B cell (primary cell): ENCODE measurements at regions not wholly inside any gene's neighbourhood (a gene's known extent, or its start where the extent isn't known, plus 50 kb on each side); places are given as distances from the start of the nearest gene placed in this dataset.

Source experiments
- ATAC-seq: fragments of 200-7000 bp; cut with Tn5 transposase; one replicate; pipeline ENCODE4 v1.10.0; 2021; ENCODE audit warnings: low read depth, mild to moderate bottlenecking, moderate number of reproducible peaks, moderate library complexity
- CTCF ChIA-PET: fragments of 350-600 bp; sonication (Branson Sonifier 250); formaldehyde crosslinking; loops from one replicate; lab custom pipeline; 2021; ENCODE audit warnings: antibody characterized with exemption, inconsistent platforms; lab: Charles Lee
- POLR2A ChIA-PET: fragments of 350-600 bp; sonication (Branson Sonifier 250); formaldehyde crosslinking; loops from one replicate; lab custom pipeline; 2021; ENCODE audit warnings: antibody characterized with exemption; lab: Charles Lee
- DNase-seq: peaks from one replicate; pipeline ENCODE4 v3.0.0; 2013
- H2AFZ ChIP-seq: 2 replicates; pipeline ENCODE4 v1.6.1; 2012; ENCODE audit warnings: mild to moderate bottlenecking, low read depth, low read length; ENCODE audit not compliant: insufficient read depth, poor library complexity, severe bottlenecking
- H3K27ac ChIP-seq, 2 donors: 1 replicate in 1 of 2; 2 replicates in 1 of 2; pipeline ENCODE4 v1.5.1; 2012 to 2013; ENCODE audit warnings: low read length in 2 of 2, mild to moderate bottlenecking in 2 of 2, moderate library complexity in 1 of 2
- H3K27me3 ChIP-seq, 4 experiments: fragments of 200-600 bp in 1 of 4; sonication (generic) in 1 of 4; replicated peaks in 1 of 4; 1 replicate in 2 of 4; 2 replicates in 2 of 4; pipeline versions ENCODE4 v1.6.1 to v1.7.0; 2013 to 2016; ENCODE audit warnings: low read length in 3 of 4, mild to moderate bottlenecking in 2 of 4, mixed read lengths in 1 of 4, moderate library complexity in 1 of 4; ENCODE audit not compliant: insufficient read depth in 4 of 4, control insufficient read depth in 3 of 4; ENCODE audit errors: control extremely low read depth in 1 of 4
- H3K36me3 ChIP-seq, 2 experiments: replicated peaks in 1 of 2; 1 replicate in 1 of 2; 2 replicates in 1 of 2; pipeline versions ENCODE4 v1.6.1 to v1.7.1; 2013; ENCODE audit warnings: low read length in 1 of 2; ENCODE audit not compliant: insufficient read depth in 2 of 2, control insufficient read depth in 1 of 2; ENCODE audit errors: control extremely low read depth in 1 of 2, extremely low read depth in 1 of 2
- H3K4me1 ChIP-seq, 2 donors: fragments of 200-600 bp in 1 of 2; sonication (generic) in 1 of 2; 1 replicate in 1 of 2; 2 replicates in 1 of 2; pipeline versions ENCODE4 v1.5.1 to v1.6.1; 2013 to 2017; ENCODE audit warnings: low read length in 2 of 2; ENCODE audit not compliant: control insufficient read depth in 2 of 2, insufficient read depth in 2 of 2
- H3K4me2 ChIP-seq: replicated peaks from 2 replicates; pipeline ENCODE3; 2012; ENCODE audit warnings: mild to moderate bottlenecking, low read depth, low read length; ENCODE audit not compliant: poor library complexity, severe bottlenecking
- H3K4me3 ChIP-seq, 5 experiments: fragments of 200-600 bp in 1 of 5; sonication (generic) in 1 of 5; 1 replicate in 3 of 5; 2 replicates in 2 of 5; pipeline versions ENCODE4 v1.5.1 to v1.7.0; 2011 to 2016; ENCODE audit warnings: low read length in 4 of 5, mild to moderate bottlenecking in 4 of 5, low read depth in 2 of 5, control low read depth in 1 of 5, moderate library complexity in 1 of 5; ENCODE audit not compliant: insufficient read depth in 1 of 5; ENCODE audit errors: control extremely low read depth in 1 of 5, extremely low read depth in 1 of 5
- H3K79me2 ChIP-seq: fragments of 200-600 bp; sonication (generic); one replicate; pipeline ENCODE4 v1.6.0; 2016; ENCODE audit warnings: low read length; ENCODE audit not compliant: control insufficient read depth, insufficient read depth
- H3K9ac ChIP-seq: fragments of 200-600 bp; sonication (generic); 2 replicates; pipeline ENCODE4 v1.6.1; 2017; ENCODE audit warnings: mild to moderate bottlenecking, low read length, moderate library complexity
- H3K9me3 ChIP-seq, 3 donors: one replicate each; pipeline versions ENCODE4 v1.6.1 to v1.7.1; 2013; ENCODE audit warnings: low read length in 2 of 3; ENCODE audit not compliant: control insufficient read depth in 2 of 3, insufficient read depth in 1 of 3; ENCODE audit errors: control extremely low read depth in 1 of 3
- H4K20me1 ChIP-seq: 2 replicates; pipeline ENCODE4 v1.6.0; 2012; ENCODE audit warnings: mild to moderate bottlenecking, low read length; ENCODE audit not compliant: insufficient read depth, control insufficient read depth, poor library complexity, severe bottlenecking
- H3K27ac Mint-ChIP-seq: one replicate; pipeline ENCODE4 v1.8.0; 2021; ENCODE audit warnings: mixed read lengths
- H3K27me3 Mint-ChIP-seq: one replicate; pipeline ENCODE4 v1.8.0; 2021; ENCODE audit warnings: mixed read lengths
- H3K4me1 Mint-ChIP-seq: one replicate; pipeline ENCODE4 v1.8.0; 2021; ENCODE audit warnings: mixed read lengths
- H3K4me3 Mint-ChIP-seq: one replicate; pipeline ENCODE4 v1.8.0; 2021; ENCODE audit warnings: mixed read lengths
- H3K9me3 Mint-ChIP-seq: one replicate; pipeline ENCODE4 v1.8.0; 2022; ENCODE audit warnings: mixed read lengths; ENCODE audit not compliant: insufficient read depth
- CTCF ChIP-seq: fragments of 200-600 bp; IDR thresholded peaks from one replicate; pipeline ENCODE4 v1.8.0; 2022; ENCODE audit warnings: antibody characterized with exemption, mild to moderate bottlenecking
- EZH2 ChIP-seq: IDR thresholded peaks from 2 replicates; pipeline ENCODE4 v1.6.1; 2012; ENCODE audit warnings: borderline replicate concordance, low read depth, mild to moderate bottlenecking, moderate library complexity, low read length; ENCODE audit not compliant: insufficient read depth, poor library complexity, severe bottlenecking
- WGBS: methylation state at CpG from one replicate; pipeline ENCODE4 v1.1.5; 2013; ENCODE audit warnings: missing lambda C conversion rate; ENCODE audit not compliant: insufficient coverage; 5-methylcytosine and 5-hydroxymethylcytosine counted together
- intact Hi-C: fragments of 100-400 bp; cut with micrococcal nuclease; formaldehyde crosslinking; loops from one replicate; pipeline ENCODE4 v1.10.0; 2022

- peaks cover 10% of the 10 kb centered on the region for H3K4me1 Mint-ChIP-seq
- no peaks in the 10 kb centered on the region for H3K9me3 ChIP-seq
- WGBS = 95% methylated on average over 2 of the region's 3 CpGs
- H3K27me3 ChIP-seq = no peaks in the 10 kb centered on the region
- no peak overlapping the region for H2AFZ ChIP-seq
- H3K27me3 Mint-ChIP-seq = no peaks in the 10 kb centered on the region
- intact Hi-C loops = no loop called here
- no peak overlapping the region for H3K4me2 ChIP-seq
- POLR2A ChIA-PET = no interaction called here
- CTCF ChIA-PET = no interaction called here
- H4K20me1 ChIP-seq = no peaks in the 10 kb centered on the region
- H3K9me3 Mint-ChIP-seq = no peaks in the 10 kb centered on the region
- ATAC-seq = no peak
- peaks cover 10% of the 10 kb centered on the region in 2 donors for H3K4me1 ChIP-seq
- no peak for TF ChIP-seq EZH2
- no peak for TF ChIP-seq CTCF
- H3K4me3 ChIP-seq = no peak overlapping the region
- no peaks in the 10 kb centered on the region for H3K79me2 ChIP-seq
- H3K4me3 Mint-ChIP-seq = no peak overlapping the region
- H3K36me3 ChIP-seq = no peaks in the 10 kb centered on the region
- no peak overlapping the region for H3K27ac Mint-ChIP-seq
- no peak overlapping the region for H3K27ac ChIP-seq
- H3K9ac ChIP-seq = no peak overlapping the region
- no peak for DNase-seq
Observed at GRCh38 chr6:137358273-137358672, 135.9 kb downstream of the OLIG3 start.

GRCh38 chr6:137357948-137358266, 136.3 kb downstream of the OLIG3 start:
- Histone ChIP-seq H3K27ac (no peak overlapping the region), H3K4me2 (no peak overlapping the region), H2AFZ (no peak overlapping the region), H3K27me3 (no peaks in the 10 kb centered on the region), H3K9me3 (no peaks in the 10 kb centered on the region), H4K20me1 (no peaks in the 10 kb centered on the region), H3K9ac (no peak overlapping the region), H3K4me3 (no peak overlapping the region), H3K79me2 (no peaks in the 10 kb centered on the region), H3K36me3 (no peaks in the 10 kb centered on the region), H3K4me1 (peaks cover 13 to 14% of the 10 kb centered on the region in 2 donors)
- ChIA-PET CTCF (interaction anchor here (2.3 kb wide), 1 partner anchor 16 kb away, joined by 7 read pairs; no protein-coding TSS in a partner anchor), POLR2A (no interaction called here)
- H3K27ac Mint-ChIP-seq = no peak overlapping the region
- no peak for TF ChIP-seq CTCF
- TF ChIP-seq EZH2 = no peak
- DNase-seq = no peak
- peaks cover 14% of the 10 kb centered on the region for H3K4me1 Mint-ChIP-seq
- H3K9me3 Mint-ChIP-seq = no peaks in the 10 kb centered on the region
- H3K4me3 Mint-ChIP-seq = no peak overlapping the region
- intact Hi-C loops = no loop called here
- H3K27me3 Mint-ChIP-seq = no peaks in the 10 kb centered on the region
- ATAC-seq = no peak
